SK-N-SH treated with all-trans-retinoic acid at 6 μM for 48 hours (cell line): ENCODE measurements at regions not wholly inside any gene's neighbourhood (a gene's known extent, or its start where the extent isn't known, plus 50 kb on each side); places are given as distances from the start of the nearest gene placed in this dataset.

Experiments
- BACH2 ChIP-seq: fragments of 250-450 bp; sonication (Bioruptor Pico); IDR thresholded peaks from 2 replicates; pipeline ENCODE4 v1.9.0; 2021; ENCODE audit warnings: mild to moderate bottlenecking, borderline replicate concordance
- CREB5 ChIP-seq: fragments of 250-450 bp; sonication (Bioruptor Pico); IDR thresholded peaks from 2 replicates; pipeline ENCODE4 v1.5.1; 2020; ENCODE audit warnings: low read depth, mild to moderate bottlenecking, moderate library complexity
- CSRNP3 ChIP-seq: fragments of 250-450 bp; sonication (Bioruptor Pico); IDR thresholded peaks from 2 replicates; pipeline ENCODE4 v1.5.1; 2021; ENCODE audit warnings: mild to moderate bottlenecking, moderate library complexity
- ESRRG ChIP-seq: fragments of 250-450 bp; sonication (Bioruptor Pico); IDR thresholded peaks from 2 replicates; pipeline ENCODE4 v1.6.1; 2021; ENCODE audit warnings: mild to moderate bottlenecking
- RARB ChIP-seq: fragments of 250-450 bp; sonication (Bioruptor Pico); IDR thresholded peaks from 2 replicates; pipeline ENCODE4 v1.8.0; 2021; ENCODE audit warnings: mild to moderate bottlenecking, moderate library complexity
- TSHZ2 ChIP-seq: fragments of 250-450 bp; sonication (Bioruptor Pico); IDR thresholded peaks from 2 replicates; pipeline ENCODE4 v1.5.0; 2020; ENCODE audit warnings: mild to moderate bottlenecking, moderate library complexity
- ZFP30 ChIP-seq: fragments of 450-650 bp; formaldehyde crosslinking; IDR thresholded peaks from 2 replicates; pipeline ENCODE4 v1.5.0; 2022; ENCODE audit warnings: mild to moderate bottlenecking, moderate library complexity

- TF ChIP-seq CSRNP3 (CRISPR knock-in tag) (no peak), CREB5 (CRISPR knock-in tag) (no peak), ESRRG (CRISPR knock-in tag) (no peak), BACH2 (no peak), RARB (no peak), TSHZ2 (CRISPR knock-in tag) (no peak), ZFP30 (no peak)
Observed at GRCh38 chr18:65975536-65975935, 224.7 kb downstream of the CDH7 start.
